Esophagus squamous epithelium (tissue), 5 donors: ENCODE measurements at regions not wholly inside any gene's neighbourhood (a gene's known extent, or its start where the extent isn't known, plus 50 kb on each side); places are given as distances from the start of the nearest gene placed in this dataset.

ENCODE experiments used
- DNase-seq: peaks from one replicate; lab custom pipeline; 2025; lab: John Stamatoyannopoulos, UW
- H3K27ac ChIP-seq, 4 donors: fragments of 200-600 bp; sonication (generic); one replicate each; pipeline ENCODE4 v1.5.1; 2016 to 2019; ENCODE audit warnings: mild to moderate bottlenecking in 1 of 4
- H3K27me3 ChIP-seq, 4 donors: fragments of 200-600 bp; sonication (generic); 1 replicate in 3 of 4; 2 replicates in 1 of 4; pipeline versions ENCODE4 v1.5.1 to v1.6.0; 2017 to 2021; ENCODE audit warnings: antibody characterized with exemption in 1 of 4
- H3K36me3 ChIP-seq, 3 donors: fragments of 200-600 bp; sonication (generic); one replicate each; pipeline ENCODE4 v1.5.1; 2016 to 2019
- H3K4me1 ChIP-seq, 3 donors: fragments of 200-600 bp; sonication (generic); one replicate each; pipeline ENCODE4 v1.5.1; 2017 to 2019
- H3K4me3 ChIP-seq, 4 donors: fragments of 200-600 bp; sonication (generic); 1 replicate in 3 of 4; 2 replicates in 1 of 4; pipeline ENCODE4 v1.5.1; 2016 to 2019; ENCODE audit warnings: mild to moderate bottlenecking in 2 of 4, moderate library complexity in 1 of 4
- H3K9me3 ChIP-seq, 3 donors: fragments of 200-600 bp; sonication (generic); one replicate each; pipeline ENCODE4 v1.5.1; 2016 to 2019
- POLR2A ChIP-seq, 4 donors: fragments of 450-650 bp; IDR thresholded peaks; one replicate each; pipeline ENCODE4 v1.6.1; 2017; ENCODE audit warnings: antibody characterized with exemption in 4 of 4, mild to moderate bottlenecking in 4 of 4, moderate library complexity in 3 of 4
- WGBS, 2 donors: methylation state at CpG; one replicate each; pipeline ENCODE4 v1.1.5; 2018; 5-methylcytosine and 5-hydroxymethylcytosine counted together
- intact Hi-C: fragments of 100-400 bp; cut with DNase I; formaldehyde crosslinking; loops from one replicate; pipeline ENCODE4 v1.15.0; 2022
- TF ChIP-seq, protein P1 (sequence below), 6 experiments: fragments of 450-650 bp in 4 of 6; fragments of 200-600 bp in 2 of 6; sonication (generic) in 2 of 6; IDR thresholded peaks; one replicate each; pipeline ENCODE4 v1.5.1; 2016 to 2019; ENCODE audit warnings: antibody characterized with exemption in 6 of 6, mild to moderate bottlenecking in 4 of 6, moderate library complexity in 4 of 6
- donor health status: DM: yes; HTN: yes; CAD: no.

DNA sequence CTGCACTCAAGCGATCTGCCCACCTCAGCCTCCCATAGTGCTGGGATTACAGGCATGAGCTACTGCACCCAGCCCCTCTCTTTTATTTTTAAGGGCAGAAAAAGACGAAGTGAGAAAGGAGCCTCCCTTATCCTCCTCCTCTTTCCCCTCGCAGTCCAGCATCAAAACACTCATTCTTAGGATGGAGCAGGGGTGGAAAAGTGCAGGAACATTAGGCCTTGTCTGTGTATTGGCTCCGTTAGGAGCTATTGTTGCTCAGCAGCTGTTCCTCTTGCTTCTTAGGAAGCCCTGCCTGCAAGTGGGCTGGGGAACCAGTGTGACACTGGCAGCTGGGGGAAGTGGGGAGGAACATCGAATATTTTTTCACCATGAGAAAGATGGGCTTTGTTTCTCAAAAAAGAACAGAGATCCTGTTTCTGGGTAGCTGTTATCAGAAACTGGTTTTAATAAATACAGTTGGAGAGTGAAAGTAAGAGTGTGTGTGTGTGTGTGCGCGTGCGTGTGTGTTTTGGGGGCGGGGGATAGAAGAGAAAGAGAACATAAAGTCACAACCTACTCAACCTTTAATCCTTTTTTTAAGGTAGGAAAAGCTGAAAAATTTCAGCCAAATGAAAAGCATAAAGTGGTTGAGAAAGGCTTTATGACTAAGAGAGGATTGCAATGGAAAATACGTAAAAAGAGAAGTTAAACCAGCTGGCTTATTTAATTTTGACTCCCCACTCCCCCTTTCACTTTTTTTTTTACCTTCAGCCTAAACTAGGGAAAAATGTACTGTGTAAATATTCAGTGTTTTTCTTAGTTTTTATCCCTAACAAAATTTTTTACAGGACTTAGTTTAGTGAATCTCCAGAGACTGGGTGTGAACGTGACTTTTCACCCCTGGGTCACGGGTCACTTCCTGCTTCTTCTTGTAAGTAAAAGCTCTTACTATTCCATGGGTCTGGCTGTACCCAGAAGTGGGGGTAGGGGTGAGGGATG, 197.2 kb upstream of the PLEKHG7 start:
- H3K9me3 ChIP-seq = no peaks in the 10 kb centered on the region
- peak; percentile 3 for DNase-seq
- H3K27ac ChIP-seq = peak overlapping the region; percentile 50 to 84 (median 78)
- H3K36me3 ChIP-seq = no peaks in the 10 kb centered on the region
- peak overlapping the region in 2 of 4 donors; percentile 24 to 26 for H3K4me3 ChIP-seq
- no peak for TF ChIP-seq POLR2A (IDR thresholded peaks at IDR 0.05)
- TF ChIP-seq, protein P1, sequence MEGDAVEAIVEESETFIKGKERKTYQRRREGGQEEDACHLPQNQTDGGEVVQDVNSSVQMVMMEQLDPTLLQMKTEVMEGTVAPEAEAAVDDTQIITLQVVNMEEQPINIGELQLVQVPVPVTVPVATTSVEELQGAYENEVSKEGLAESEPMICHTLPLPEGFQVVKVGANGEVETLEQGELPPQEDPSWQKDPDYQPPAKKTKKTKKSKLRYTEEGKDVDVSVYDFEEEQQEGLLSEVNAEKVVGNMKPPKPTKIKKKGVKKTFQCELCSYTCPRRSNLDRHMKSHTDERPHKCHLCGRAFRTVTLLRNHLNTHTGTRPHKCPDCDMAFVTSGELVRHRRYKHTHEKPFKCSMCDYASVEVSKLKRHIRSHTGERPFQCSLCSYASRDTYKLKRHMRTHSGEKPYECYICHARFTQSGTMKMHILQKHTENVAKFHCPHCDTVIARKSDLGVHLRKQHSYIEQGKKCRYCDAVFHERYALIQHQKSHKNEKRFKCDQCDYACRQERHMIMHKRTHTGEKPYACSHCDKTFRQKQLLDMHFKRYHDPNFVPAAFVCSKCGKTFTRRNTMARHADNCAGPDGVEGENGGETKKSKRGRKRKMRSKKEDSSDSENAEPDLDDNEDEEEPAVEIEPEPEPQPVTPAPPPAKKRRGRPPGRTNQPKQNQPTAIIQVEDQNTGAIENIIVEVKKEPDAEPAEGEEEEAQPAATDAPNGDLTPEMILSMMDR (IDR thresholded peaks at IDR 0.05) = no peak
- H3K4me1 ChIP-seq = peaks cover 18 to 49% (median 37%) of the 10 kb centered on the region in 3 donors
- WGBS, 2 donors = 27 to 43% methylated on average over 12 of the region's 12 CpGs
- no peaks in the 10 kb centered on the region for H3K27me3 ChIP-seq
- intact Hi-C loops = no loop called here

DNA sequence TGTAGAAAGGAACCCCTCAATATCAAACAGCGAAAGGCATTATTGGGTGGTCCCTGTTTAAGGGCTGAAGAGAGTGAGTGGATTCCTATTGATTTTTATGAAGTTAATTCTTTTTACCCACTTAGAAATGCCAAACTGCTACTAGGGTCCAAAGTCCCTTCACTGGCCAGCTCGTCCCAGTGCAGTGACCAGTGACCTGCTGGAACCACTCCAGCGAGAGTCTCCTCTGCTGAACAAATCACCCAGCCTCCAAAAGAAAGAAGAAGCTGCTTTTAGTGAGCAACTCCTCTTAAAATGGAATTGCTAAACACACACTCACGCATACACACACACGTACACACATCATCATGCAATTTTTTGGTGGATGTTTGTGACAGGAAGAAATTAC, 198.2 kb upstream of the PLEKHG7 start:
- Histone ChIP-seq H3K27me3 (no peaks in the 10 kb centered on the region), H3K4me3 (no peak overlapping the region), H3K27ac (peak overlapping the region; percentile 50 to 84 (median 71)), H3K36me3 (no peaks in the 10 kb centered on the region), H3K4me1 (peaks cover 18 to 49% (median 37%) of the 10 kb centered on the region in 3 donors), H3K9me3 (no peaks in the 10 kb centered on the region)
- DNase-seq = no peak
- TF ChIP-seq, protein P1 (IDR thresholded peaks at IDR 0.05) = no peak
- TF ChIP-seq POLR2A (IDR thresholded peaks at IDR 0.05) = no peak
- intact Hi-C loops = no loop called here
- WGBS, 2 donors = 74 to 86% methylated on average over 5 of the region's 5 CpGs

DNA sequence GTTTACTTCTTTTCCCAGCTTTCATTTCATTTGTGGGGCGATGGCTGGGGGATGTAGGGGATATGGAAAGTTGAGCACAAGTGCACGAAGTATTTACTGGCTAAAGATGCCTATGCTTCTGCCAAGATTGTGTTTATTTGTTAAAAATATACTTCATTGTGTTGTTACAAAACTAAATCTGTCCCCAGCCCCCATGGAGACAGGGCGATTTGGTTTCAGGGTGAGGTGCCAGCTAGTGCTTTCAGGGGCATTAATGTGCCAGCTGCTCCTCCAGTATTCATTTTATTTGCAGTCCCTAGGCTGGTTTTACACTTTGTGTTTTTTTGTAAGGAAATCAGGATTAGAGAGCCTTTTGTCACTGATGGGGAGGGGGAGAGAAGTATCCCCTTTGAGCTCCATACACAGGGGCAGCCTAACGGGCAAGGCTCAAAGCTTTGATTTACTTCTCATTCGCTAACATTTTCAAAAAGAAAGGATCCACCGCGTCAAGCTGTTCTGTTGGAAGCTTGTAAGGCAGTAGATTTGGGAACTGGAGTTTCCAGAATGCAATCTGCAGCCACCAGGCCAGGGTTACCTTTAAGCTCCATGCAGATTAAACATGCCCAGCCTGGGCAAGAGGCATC, 198.7 kb upstream of the PLEKHG7 start:
- Histone ChIP-seq H3K9me3 (no peaks in the 10 kb centered on the region), H3K36me3 (no peaks in the 10 kb centered on the region), H3K4me3 (no peak overlapping the region), H3K27ac (peak overlapping the region in 3 of 4 donors; percentile 71 to 84 (median 71)), H3K4me1 (peaks cover 18 to 49% (median 37%) of the 10 kb centered on the region in 3 donors), H3K27me3 (no peaks in the 10 kb centered on the region)
- no peak for TF ChIP-seq POLR2A (IDR thresholded peaks at IDR 0.05)
- TF ChIP-seq, protein P1 (IDR thresholded peaks at IDR 0.05) = no peak
- intact Hi-C loops = no loop called here
- WGBS, 2 donors = 65 to 78% methylated on average over 6 to 7 of the region's 7 CpGs
- no peak for DNase-seq

- Histone ChIP-seq H3K27me3 (no peaks in the 10 kb centered on the region), H3K4me3 (no peak overlapping the region), H3K9me3 (no peaks in the 10 kb centered on the region), H3K36me3 (no peaks in the 10 kb centered on the region), H3K27ac (peak overlapping the region in 3 of 4 donors; percentile 71 to 84 (median 71)), H3K4me1 (peaks cover 18 to 49% (median 37%) of the 10 kb centered on the region in 3 donors)
- no peak for DNase-seq
- WGBS, 2 donors = 50 to 78% methylated on average over 10 to 12 of the region's 12 CpGs
- intact Hi-C loops = no loop called here
- TF ChIP-seq POLR2A (IDR thresholded peaks at IDR 0.05) = no peak
- TF ChIP-seq, protein P1 (IDR thresholded peaks at IDR 0.05) = no peak
These were observed 199.5 kb upstream of the PLEKHG7 start for GRCh38 chr12:92503029-92503931.
